ENCODE measurements at regions not wholly inside any gene's neighbourhood (a gene's known extent, or its start where the extent isn't known, plus 50 kb on each side); places are given as distances from the start of the nearest gene placed in this dataset.

DNA sequence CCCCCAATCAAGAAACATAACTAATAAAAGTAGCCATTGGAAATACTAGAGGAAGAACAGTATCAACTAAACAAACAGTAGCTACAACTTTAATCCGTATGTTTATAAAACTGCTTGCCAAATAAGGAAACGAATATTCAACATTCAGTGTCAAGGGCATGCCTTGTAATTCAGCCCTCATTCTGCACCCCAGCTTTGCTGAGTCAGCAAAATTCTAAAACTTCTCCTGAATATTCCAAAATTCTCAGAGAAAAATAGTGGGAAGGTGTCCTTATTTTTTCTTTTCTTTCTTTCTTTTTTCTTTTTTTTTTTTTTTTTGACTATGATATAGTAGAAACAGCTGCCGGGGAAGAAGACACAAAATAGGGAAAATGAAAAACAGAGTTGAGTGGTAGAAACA lies 344.8 kb upstream of the MAGEC2 start:
- CTCF ChIA-PET = no interaction called here
- POLR2A ChIA-PET = no interaction called here
- no peak for DNase-seq (ENCODE audit: extremely low spot score)
- TF ChIP-seq, protein P1, sequence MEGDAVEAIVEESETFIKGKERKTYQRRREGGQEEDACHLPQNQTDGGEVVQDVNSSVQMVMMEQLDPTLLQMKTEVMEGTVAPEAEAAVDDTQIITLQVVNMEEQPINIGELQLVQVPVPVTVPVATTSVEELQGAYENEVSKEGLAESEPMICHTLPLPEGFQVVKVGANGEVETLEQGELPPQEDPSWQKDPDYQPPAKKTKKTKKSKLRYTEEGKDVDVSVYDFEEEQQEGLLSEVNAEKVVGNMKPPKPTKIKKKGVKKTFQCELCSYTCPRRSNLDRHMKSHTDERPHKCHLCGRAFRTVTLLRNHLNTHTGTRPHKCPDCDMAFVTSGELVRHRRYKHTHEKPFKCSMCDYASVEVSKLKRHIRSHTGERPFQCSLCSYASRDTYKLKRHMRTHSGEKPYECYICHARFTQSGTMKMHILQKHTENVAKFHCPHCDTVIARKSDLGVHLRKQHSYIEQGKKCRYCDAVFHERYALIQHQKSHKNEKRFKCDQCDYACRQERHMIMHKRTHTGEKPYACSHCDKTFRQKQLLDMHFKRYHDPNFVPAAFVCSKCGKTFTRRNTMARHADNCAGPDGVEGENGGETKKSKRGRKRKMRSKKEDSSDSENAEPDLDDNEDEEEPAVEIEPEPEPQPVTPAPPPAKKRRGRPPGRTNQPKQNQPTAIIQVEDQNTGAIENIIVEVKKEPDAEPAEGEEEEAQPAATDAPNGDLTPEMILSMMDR (IDR thresholded peaks at IDR 0.05; ENCODE audit: control extremely low read depth, extremely low read depth, low read depth, missing control alignments) = no peak

DNA sequence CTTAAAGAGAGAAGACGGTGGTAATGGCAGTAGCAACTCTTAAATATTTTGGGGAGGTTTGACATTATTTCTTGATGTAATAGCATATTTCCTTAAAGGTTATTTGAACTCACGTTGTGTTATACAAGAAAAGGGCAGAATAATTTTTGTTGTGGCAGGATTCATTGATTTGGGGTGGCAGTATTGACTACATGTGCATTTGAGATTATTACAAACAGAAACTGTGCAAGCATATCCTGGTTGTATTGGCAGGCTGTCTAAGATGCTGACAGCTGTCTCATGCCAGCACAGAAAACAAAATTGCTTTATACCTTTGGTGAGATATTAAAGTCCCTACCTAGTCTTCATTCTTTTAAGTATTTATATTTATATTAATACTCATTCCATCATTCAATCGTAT lies 300.7 kb upstream of the MAGEC2 start:
- CTCF ChIA-PET = no interaction called here
- TF ChIP-seq, protein P1 (IDR thresholded peaks at IDR 0.05; ENCODE audit: control extremely low read depth, extremely low read depth, low read depth, missing control alignments) = no peak
- no peak for DNase-seq (ENCODE audit: extremely low spot score)
- POLR2A ChIA-PET = no interaction called here

DNA sequence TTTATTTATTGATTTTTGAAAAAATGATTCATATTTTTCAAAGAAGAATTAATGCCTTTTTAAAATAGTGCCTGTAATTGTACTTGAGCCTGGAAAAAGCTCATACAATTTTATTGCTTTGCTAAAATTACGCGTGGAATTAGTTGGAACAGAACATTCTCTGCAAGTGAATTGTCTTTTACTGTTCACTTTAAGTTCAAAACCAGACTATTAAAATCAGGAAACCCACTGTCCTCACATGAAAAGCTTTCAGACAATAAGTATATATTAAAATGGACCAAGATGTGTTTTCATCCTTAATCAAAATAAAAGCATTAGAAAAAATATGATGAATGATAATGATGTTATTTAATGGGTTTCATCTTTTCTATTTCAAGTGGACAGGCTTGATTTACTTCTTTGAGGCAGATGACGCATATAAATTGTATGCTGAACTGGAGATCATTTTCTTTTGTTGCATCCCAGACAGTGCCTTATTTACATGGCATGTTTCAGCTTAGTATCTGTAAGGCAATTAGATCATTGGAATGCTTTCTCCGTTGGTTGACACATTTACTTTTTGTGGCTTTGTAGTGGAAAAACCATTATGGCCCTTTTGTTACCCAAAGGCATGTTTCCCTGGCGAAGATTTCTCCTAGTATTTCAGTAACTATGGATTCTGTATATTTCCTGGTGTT lies 299.0 kb upstream of the MAGEC2 start:
- DNase-seq (ENCODE audit: extremely low spot score) = no peak
- TF ChIP-seq, protein P1 (IDR thresholded peaks at IDR 0.05; ENCODE audit: control extremely low read depth, extremely low read depth, low read depth, missing control alignments) = no peak
- POLR2A ChIA-PET = no interaction called here
- CTCF ChIA-PET = no interaction called here

DNA sequence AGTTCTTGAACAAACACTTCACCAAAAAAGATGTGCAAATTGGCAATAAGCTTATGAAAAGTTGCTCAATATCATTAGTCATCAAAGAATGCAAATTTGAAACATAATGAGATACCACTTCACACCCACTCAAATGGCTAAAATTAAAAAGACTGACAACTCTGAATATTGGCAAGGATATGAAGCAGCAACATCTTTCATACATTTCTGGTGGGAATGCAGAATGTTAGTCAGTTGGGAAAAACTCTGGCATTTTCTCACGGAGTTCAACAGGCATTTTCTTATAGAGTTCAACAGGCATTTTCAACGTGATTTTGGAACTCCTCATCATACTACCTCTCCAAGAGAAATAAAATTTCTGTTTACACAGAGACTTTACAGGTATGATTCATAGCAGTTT lies 297.4 kb upstream of the MAGEC2 start:
- CTCF ChIA-PET = no interaction called here
- POLR2A ChIA-PET = no interaction called here
- DNase-seq (ENCODE audit: extremely low spot score) = no peak
- TF ChIP-seq, protein P1 (IDR thresholded peaks at IDR 0.05; ENCODE audit: control extremely low read depth, extremely low read depth, low read depth, missing control alignments) = no peak

DNA sequence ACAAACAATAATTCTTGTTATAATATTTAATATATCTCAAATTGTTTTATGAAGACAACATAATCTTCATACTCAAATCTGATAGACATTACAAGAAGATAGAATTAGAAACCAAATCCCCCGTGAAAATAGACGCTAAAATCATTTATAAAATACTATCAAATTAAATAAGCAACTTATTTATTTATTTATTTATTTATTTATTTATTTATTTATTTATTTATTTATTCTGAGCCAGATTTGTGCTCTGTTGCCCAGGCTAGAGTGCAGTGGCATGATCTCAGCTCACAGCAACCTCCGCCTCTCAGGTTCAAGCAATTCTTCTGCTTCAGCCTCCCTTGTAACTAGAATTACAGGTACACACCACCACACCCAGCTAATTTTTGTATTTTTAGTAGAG lies 294.9 kb upstream of the MAGEC2 start:
- DNase-seq (ENCODE audit: extremely low spot score) = no peak
- CTCF ChIA-PET = no interaction called here
- TF ChIP-seq, protein P1 (IDR thresholded peaks at IDR 0.05; ENCODE audit: control extremely low read depth, extremely low read depth, low read depth, missing control alignments) = no peak
- POLR2A ChIA-PET = no interaction called here

DNA sequence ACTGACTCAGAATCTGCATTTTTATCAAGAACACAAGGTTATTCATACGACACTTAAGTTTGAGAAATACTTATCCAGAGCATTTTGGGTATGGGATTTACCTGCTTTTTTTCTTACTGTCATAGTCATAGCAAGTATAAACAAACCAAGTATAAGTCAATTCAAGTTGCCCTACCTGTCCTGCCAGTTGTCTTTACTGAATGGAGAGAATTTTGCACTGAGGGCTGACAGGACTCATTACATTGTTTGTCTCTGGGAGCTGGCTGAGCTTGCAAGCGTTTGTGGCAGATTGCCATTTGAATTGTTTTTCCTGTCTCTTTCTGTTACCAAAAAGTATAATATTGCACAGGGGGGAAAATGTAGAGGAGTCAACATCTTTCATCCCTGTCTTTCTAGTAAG lies 278.9 kb upstream of the MAGEC2 start:
- DNase-seq (ENCODE audit: extremely low spot score) = no peak
- ChIA-PET CTCF (no interaction called here), POLR2A (no interaction called here)
- TF ChIP-seq, protein P1 (IDR thresholded peaks at IDR 0.05; ENCODE audit: control extremely low read depth, extremely low read depth, low read depth, missing control alignments) = no peak

DNA sequence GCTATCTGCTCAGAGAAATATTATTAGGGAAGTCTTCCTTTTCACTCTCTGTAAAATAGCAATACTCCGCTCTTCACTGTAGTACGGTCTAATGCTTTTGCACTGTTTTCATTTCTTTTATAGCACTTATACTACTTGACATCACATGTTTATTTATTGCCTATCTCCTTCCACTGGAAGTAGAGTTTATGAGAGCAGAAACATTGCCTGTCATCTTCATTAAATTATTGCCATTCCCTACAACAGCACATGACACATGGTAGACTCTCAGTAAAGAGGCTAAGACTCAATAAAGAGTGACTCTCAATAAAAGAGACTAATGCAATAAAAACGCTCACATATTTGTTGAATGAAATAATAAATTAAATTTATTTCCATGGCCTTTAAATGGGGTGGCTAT lies 241.3 kb upstream of the MAGEC2 start:
- CTCF ChIA-PET = no interaction called here
- DNase-seq (ENCODE audit: extremely low spot score) = no peak
- POLR2A ChIA-PET = no interaction called here
- TF ChIP-seq, protein P1 (IDR thresholded peaks at IDR 0.05; ENCODE audit: control extremely low read depth, extremely low read depth, low read depth, missing control alignments) = no peak

Measured in GM10248 (cell line).